Erythroblast (primary cell): ENCODE measurements at regions not wholly inside any gene's neighbourhood (a gene's known extent, or its start where the extent isn't known, plus 50 kb on each side); places are given as distances from the start of the nearest gene placed in this dataset.

ENCODE experiments used
- GATA1 ChIP-seq: IDR thresholded peaks from 2 replicates; pipeline ENCODE4 v1.6.1; 2011; ENCODE audit warnings: low read depth, mild to moderate bottlenecking, control low read depth, low read length, moderate library complexity
- POLR2A ChIP-seq: IDR thresholded peaks from 2 replicates; pipeline ENCODE4 v1.6.1; 2011; ENCODE audit warnings: mild to moderate bottlenecking, low read length

DNA sequence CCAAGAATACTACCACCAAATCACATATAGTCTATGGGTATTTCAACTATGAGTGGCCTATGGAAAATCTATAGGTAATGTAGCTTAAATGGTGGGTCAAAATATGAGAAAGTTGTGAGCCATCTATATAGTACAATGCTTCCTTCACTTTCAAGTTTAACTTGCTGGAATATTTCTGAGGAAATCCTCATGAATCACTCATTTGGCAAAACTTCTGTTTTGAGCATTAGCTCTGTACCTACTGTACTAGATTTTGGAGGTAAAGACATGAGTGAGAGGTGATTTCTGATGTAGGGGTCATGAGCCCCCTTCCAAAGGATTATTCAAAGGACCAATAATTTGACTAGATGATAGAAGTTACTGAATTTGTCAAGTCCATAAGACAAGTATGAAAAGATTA lies 80.6 kb upstream of the DAB2 start:
- TF ChIP-seq POLR2A, result no peak
- TF ChIP-seq GATA1, result no peak
